Vagina (tissue), 2 donors: ENCODE measurements at regions not wholly inside any gene's neighbourhood (a gene's known extent, or its start where the extent isn't known, plus 50 kb on each side); places are given as distances from the start of the nearest gene placed in this dataset.

Experiments
- CTCF ChIP-seq, 3 experiments: fragments of 450-650 bp in 2 of 3; fragments of 200-600 bp in 1 of 3; sonication (generic) in 1 of 3; IDR thresholded peaks; one replicate each; pipeline ENCODE4 v1.5.1; 2017 to 2019; ENCODE audit warnings: antibody characterized with exemption in 3 of 3, mild to moderate bottlenecking in 2 of 3, moderate library complexity in 2 of 3
- POLR2AphosphoS5 ChIP-seq, 2 donors: sonication (generic); formaldehyde crosslinking; IDR thresholded peaks; one replicate each; pipeline ENCODE4 v1.9.0; 2017; ENCODE audit warnings: antibody characterized with exemption in 2 of 2, mild to moderate bottlenecking in 2 of 2, low read depth in 1 of 2; ENCODE audit not compliant: insufficient read depth in 1 of 2

DNA sequence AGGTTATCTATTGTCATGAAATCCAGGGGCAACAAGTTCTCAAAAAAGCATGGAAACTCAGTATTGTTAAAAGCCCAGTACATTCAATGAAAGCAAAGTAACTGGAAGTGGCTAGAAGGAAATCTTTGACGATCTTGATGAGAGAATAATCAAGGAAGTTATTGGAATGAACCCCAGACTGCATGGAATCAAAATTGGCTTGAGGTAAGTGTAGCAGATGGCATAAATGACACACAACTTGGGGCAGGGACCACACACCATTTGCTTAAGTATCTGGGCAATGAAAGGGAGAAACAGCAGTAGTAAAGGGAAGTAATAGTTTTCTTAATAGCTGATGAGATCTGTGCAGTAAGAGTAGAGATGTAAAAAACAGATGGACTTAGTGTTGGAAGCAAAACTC, 238.0 kb downstream of the HS3ST3A1 start:
- TF ChIP-seq CTCF (IDR thresholded peaks at IDR 0.05) = no peak
- no peak for TF ChIP-seq POLR2AphosphoS5 (IDR thresholded peaks at IDR 0.05; ENCODE audit: insufficient read depth in 1 of 2, low read depth in 1 of 2)
